AG04450 (cell line): ENCODE measurements at regions not wholly inside any gene's neighbourhood (a gene's known extent, or its start where the extent isn't known, plus 50 kb on each side); places are given as distances from the start of the nearest gene placed in this dataset.

ENCODE experiments used
- CTCF ChIA-PET: fragments of 300-600, 350-600 bp; formaldehyde crosslinking; extraction: SDS; loops from one replicate; lab custom pipeline; 2022; ENCODE audit warnings: antibody characterized with exemption, inconsistent platforms; lab: Charles Lee
- POLR2A ChIA-PET: fragments of 350-600 bp; formaldehyde crosslinking; extraction: SDS; loops from one replicate; lab custom pipeline; 2021; ENCODE audit warnings: antibody characterized with exemption, inconsistent platforms; lab: Yijun Ruan, JAX
- DNase-seq: peaks from one replicate; pipeline ENCODE4 v3.0.0-alpha.2; 2011; ENCODE audit warnings: low read depth, low spot score
- H3K27ac ChIP-seq: one replicate; pipeline ENCODE4 v1.5.1; 2012; ENCODE audit warnings: low read depth, low read length, control low read depth
- H3K27me3 ChIP-seq: one replicate; pipeline ENCODE4 v1.6.0; 2012; ENCODE audit warnings: low read length; ENCODE audit not compliant: control insufficient read depth, insufficient read depth
- H3K4me3 ChIP-seq: 2 replicates; pipeline ENCODE4 v1.5.1; 2011; ENCODE audit warnings: mild to moderate bottlenecking, low read depth, low read length, control low read depth
- H3K9me3 ChIP-seq: 2 replicates; pipeline ENCODE4 v1.5.1; 2012; ENCODE audit warnings: low read length; ENCODE audit not compliant: control insufficient read depth, insufficient read depth
- CTCF ChIP-seq: IDR thresholded peaks from 2 replicates; pipeline ENCODE4 v1.5.1; 2011; ENCODE audit warnings: low read depth, low read length, control low read depth, inconsistent platforms

GRCh38 chr3:74107451-74107850 is 482.7 kb upstream of the PDZRN3 start:
- Histone ChIP-seq H3K4me3 (no peak overlapping the region), H3K27ac (no peak overlapping the region), H3K27me3 (no peaks in the 10 kb centered on the region), H3K9me3 (no peaks in the 10 kb centered on the region)
- ChIA-PET CTCF (no interaction called here), POLR2A (no interaction called here)
- no peak for TF ChIP-seq CTCF
- DNase-seq, result no peak

GRCh38 chr3:74106925-74107324 is 482.2 kb upstream of the PDZRN3 start:
- POLR2A ChIA-PET, result no interaction called here
- H3K9me3 ChIP-seq, result no peaks in the 10 kb centered on the region
- CTCF ChIA-PET, result no interaction called here
- no peak for TF ChIP-seq CTCF
- no peak overlapping the region for H3K27ac ChIP-seq
- no peaks in the 10 kb centered on the region for H3K27me3 ChIP-seq
- DNase-seq, result no peak
- no peak overlapping the region for H3K4me3 ChIP-seq

- no peak overlapping the region for H3K4me3 ChIP-seq
- ChIA-PET CTCF (no interaction called here), POLR2A (no interaction called here)
- DNase-seq, result no peak
- no peaks in the 10 kb centered on the region for H3K9me3 ChIP-seq
- no peak overlapping the region for H3K27ac ChIP-seq
- H3K27me3 ChIP-seq, result no peaks in the 10 kb centered on the region
- no peak for TF ChIP-seq CTCF
Observed at GRCh38 chr3:74091204-74091603, 466.5 kb upstream of the PDZRN3 start.

GRCh38 chr3:74089814-74090213 is 465.1 kb upstream of the PDZRN3 start:
- ChIA-PET CTCF (no interaction called here), POLR2A (no interaction called here)
- Histone ChIP-seq H3K27ac (peak overlapping the region; percentile 3), H3K27me3 (no peaks in the 10 kb centered on the region), H3K9me3 (no peaks in the 10 kb centered on the region), H3K4me3 (no peak overlapping the region)
- TF ChIP-seq CTCF, result no peak
- DNase-seq, result no peak

GRCh38 chr3:74080056-74080461 is 455.3 kb upstream of the PDZRN3 start:
- POLR2A ChIA-PET, result no interaction called here
- CTCF ChIA-PET, result no interaction called here
- Histone ChIP-seq H3K27ac (no peak overlapping the region), H3K9me3 (no peaks in the 10 kb centered on the region), H3K4me3 (no peak overlapping the region), H3K27me3 (peaks cover 3% of the 10 kb centered on the region)
- no peak for TF ChIP-seq CTCF
- no peak for DNase-seq
